ENCODE measurements at regions not wholly inside any gene's neighbourhood (a gene's known extent, or its start where the extent isn't known, plus 50 kb on each side); places are given as distances from the start of the nearest gene placed in this dataset.

DNA sequence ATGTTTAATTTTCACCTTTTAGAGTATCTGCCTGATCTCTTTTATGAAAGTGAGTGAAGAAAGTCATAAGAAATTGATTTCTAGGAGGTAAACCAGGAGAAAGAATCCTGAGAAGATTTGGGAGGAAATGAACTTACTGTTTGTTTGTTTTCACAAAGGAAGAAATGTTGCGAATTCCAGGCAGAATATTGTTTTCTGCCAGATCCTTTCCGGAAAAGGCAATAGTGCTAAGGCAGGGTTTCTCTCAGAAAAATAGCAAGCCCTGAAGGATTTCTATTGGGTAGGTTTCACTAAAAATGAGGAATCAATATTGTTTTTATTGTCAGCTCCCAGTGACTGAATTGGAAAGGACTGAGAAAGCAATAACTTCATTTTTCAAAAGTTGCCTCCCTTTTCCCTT lies 85.7 kb upstream of the TGFBR2 start:
- no peak for ATAC-seq
- no peak for TF ChIP-seq TCF4 (CRISPR knock-in tag; IDR thresholded peaks at IDR 0.05; ENCODE audit: borderline replicate concordance)

DNA sequence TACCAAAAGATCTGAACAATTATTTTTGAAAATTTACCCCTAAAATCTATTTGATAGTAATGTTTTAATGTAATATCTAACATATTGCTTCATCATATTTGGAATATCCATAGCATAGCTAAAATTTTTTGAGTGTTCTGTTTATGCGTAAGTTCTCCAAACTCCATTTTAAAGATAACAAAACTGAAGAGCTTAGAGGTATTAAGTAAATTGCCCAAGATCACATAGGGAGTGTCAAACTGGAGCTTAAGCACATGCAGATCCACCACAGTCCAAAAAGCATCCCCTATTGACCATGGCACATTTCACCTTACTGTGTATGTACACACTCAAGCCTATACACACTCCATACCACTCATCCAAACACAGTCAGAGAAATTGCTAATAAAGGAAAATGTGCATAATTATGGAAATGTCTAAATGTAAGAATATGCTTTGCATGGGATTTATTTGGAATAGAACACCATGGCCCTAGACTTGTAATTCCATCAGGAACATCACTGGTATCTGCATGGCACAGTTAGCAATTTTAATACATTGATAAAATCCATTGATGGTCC lies 85.2 kb upstream of the TGFBR2 start:
- no peak for ATAC-seq
- TF ChIP-seq PATZ1 (CRISPR knock-in tag; IDR thresholded peaks at IDR 0.05; ENCODE audit: borderline replicate concordance) (no peak), TSHZ2 (CRISPR knock-in tag; IDR thresholded peaks at IDR 0.05) (no peak), ZC3H10 (CRISPR knock-in tag; IDR thresholded peaks at IDR 0.05) (no peak), ESRRG (CRISPR knock-in tag; IDR thresholded peaks at IDR 0.05) (no peak), PPARA (CRISPR knock-in tag; IDR thresholded peaks at IDR 0.05; ENCODE audit: borderline replicate concordance) (no peak), ARNTL (CRISPR knock-in tag; IDR thresholded peaks at IDR 0.05; ENCODE audit: borderline replicate concordance, low read depth) (no peak), ZNF8 (CRISPR knock-in tag; IDR thresholded peaks at IDR 0.05) (no peak), ISL1 (CRISPR knock-in tag; IDR thresholded peaks at IDR 0.05) (no peak), TOX (CRISPR knock-in tag; IDR thresholded peaks at IDR 0.05; ENCODE audit: borderline replicate concordance) (no peak), TCF4 (CRISPR knock-in tag; IDR thresholded peaks at IDR 0.05; ENCODE audit: borderline replicate concordance) (no peak), CSRNP3 (CRISPR knock-in tag; IDR thresholded peaks at IDR 0.05) (no peak), OSR1 (CRISPR knock-in tag; IDR thresholded peaks at IDR 0.05) (no peak), GLIS3 (CRISPR knock-in tag; IDR thresholded peaks at IDR 0.05) (no peak), ZFP3 (CRISPR knock-in tag; IDR thresholded peaks at IDR 0.05) (no peak)

DNA sequence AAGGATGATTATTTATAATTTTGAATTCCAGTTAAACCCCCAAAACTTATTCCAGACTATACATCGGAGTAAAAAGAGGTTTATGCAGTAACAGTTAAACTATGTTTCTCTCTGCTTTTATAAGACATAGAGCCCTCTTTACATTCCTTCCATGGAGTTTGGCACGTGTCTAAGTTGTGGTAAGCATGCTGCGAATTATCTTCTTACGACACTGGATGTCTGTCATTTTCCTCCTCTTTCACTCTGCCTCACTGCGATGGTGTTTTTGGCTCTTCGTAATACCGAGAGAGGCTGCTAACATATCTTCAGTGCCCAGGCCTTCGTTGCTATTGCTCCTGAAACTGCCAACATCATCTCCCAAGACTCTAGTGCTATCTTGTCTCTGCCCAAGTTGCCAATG lies 83.9 kb upstream of the TGFBR2 start:
- TF ChIP-seq OSR1 (CRISPR knock-in tag; IDR thresholded peaks at IDR 0.05) (no peak), TCF4 (CRISPR knock-in tag; IDR thresholded peaks at IDR 0.05; ENCODE audit: borderline replicate concordance) (no peak), CSRNP3 (CRISPR knock-in tag; IDR thresholded peaks at IDR 0.05) (no peak), ZFP3 (CRISPR knock-in tag; IDR thresholded peaks at IDR 0.05) (no peak), BACH2 (CRISPR knock-in tag; IDR thresholded peaks at IDR 0.05; ENCODE audit: borderline replicate concordance) (no peak), PATZ1 (CRISPR knock-in tag; IDR thresholded peaks at IDR 0.05; ENCODE audit: borderline replicate concordance) (no peak), TSHZ2 (CRISPR knock-in tag; IDR thresholded peaks at IDR 0.05) (no peak), CREB5 (CRISPR knock-in tag; IDR thresholded peaks at IDR 0.05; ENCODE audit: low read depth) (no peak), RARB (CRISPR knock-in tag; IDR thresholded peaks at IDR 0.05) (no peak), ARNTL (CRISPR knock-in tag; IDR thresholded peaks at IDR 0.05; ENCODE audit: borderline replicate concordance, low read depth) (no peak), CSDC2 (CRISPR knock-in tag; IDR thresholded peaks at IDR 0.05) (no peak), ESRRG (CRISPR knock-in tag; IDR thresholded peaks at IDR 0.05) (no peak), ZFP30 (CRISPR knock-in tag; IDR thresholded peaks at IDR 0.05) (no peak), PPARA (CRISPR knock-in tag; IDR thresholded peaks at IDR 0.05; ENCODE audit: borderline replicate concordance) (no peak)
- TF ChIP-seq, protein P1, sequence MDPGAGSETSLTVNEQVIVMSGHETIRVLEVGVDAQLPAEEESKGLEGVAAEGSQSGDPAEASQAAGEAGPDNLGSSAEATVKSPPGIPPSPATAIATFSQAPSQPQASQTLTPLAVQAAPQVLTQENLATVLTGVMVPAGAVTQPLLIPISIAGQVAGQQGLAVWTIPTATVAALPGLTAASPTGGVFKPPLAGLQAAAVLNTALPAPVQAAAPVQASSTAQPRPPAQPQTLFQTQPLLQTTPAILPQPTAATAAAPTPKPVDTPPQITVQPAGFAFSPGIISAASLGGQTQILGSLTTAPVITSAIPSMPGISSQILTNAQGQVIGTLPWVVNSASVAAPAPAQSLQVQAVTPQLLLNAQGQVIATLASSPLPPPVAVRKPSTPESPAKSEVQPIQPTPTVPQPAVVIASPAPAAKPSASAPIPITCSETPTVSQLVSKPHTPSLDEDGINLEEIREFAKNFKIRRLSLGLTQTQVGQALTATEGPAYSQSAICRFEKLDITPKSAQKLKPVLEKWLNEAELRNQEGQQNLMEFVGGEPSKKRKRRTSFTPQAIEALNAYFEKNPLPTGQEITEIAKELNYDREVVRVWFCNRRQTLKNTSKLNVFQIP (CRISPR knock-in tag; IDR thresholded peaks at IDR 0.05; ENCODE audit: borderline replicate concordance, low read depth) = no peak
- no peak for ATAC-seq

Data from SK-N-SH treated with all-trans-retinoic acid at 6 μM for 48 hours (cell line).